Liver (tissue), 3 donors: ENCODE measurements at regions not wholly inside any gene's neighbourhood (a gene's known extent, or its start where the extent isn't known, plus 50 kb on each side); places are given as distances from the start of the nearest gene placed in this dataset.

ENCODE experiments used
- ATF3 ChIP-seq: IDR thresholded peaks from 2 replicates; pipeline ENCODE4 v1.6.1; 2016; ENCODE audit warnings: antibody characterized with exemption
- RAD21 ChIP-seq, 2 donors: IDR thresholded peaks; 2 replicates each; pipeline ENCODE4 v1.6.1; 2016; ENCODE audit warnings: antibody characterized with exemption in 2 of 2, mild to moderate bottlenecking in 2 of 2
- REST ChIP-seq: IDR thresholded peaks from 2 replicates; pipeline ENCODE4 v1.6.1; 2016; ENCODE audit warnings: antibody characterized with exemption, mild to moderate bottlenecking
- RXRA ChIP-seq, 2 donors: IDR thresholded peaks; 2 replicates each; pipeline ENCODE4 v1.6.1; 2017 to 2018; ENCODE audit warnings: antibody characterized with exemption in 2 of 2, mild to moderate bottlenecking in 1 of 2
- SP1 ChIP-seq: IDR thresholded peaks from 2 replicates; pipeline ENCODE4 v1.6.1; 2018; ENCODE audit warnings: antibody characterized with exemption, mild to moderate bottlenecking
- TAF1 ChIP-seq: conservative IDR thresholded peaks from 2 replicates; pipeline ENCODE4 v1.6.1; 2016; ENCODE audit warnings: antibody characterized with exemption, mild to moderate bottlenecking
- YY1 ChIP-seq: IDR thresholded peaks from 2 replicates; pipeline ENCODE4 v1.6.1; 2016; ENCODE audit warnings: antibody characterized with exemption, mild to moderate bottlenecking
- TF ChIP-seq, protein P1 (sequence below): fragments of 150-350 bp; IDR thresholded peaks from 2 replicates; pipeline ENCODE4 v1.5.1; 2017; ENCODE audit warnings: improper control_type of control experiment, low read depth, low read length; ENCODE audit not compliant: missing input control
- donor health status: healthy.
- donor health status: healthy.

DNA sequence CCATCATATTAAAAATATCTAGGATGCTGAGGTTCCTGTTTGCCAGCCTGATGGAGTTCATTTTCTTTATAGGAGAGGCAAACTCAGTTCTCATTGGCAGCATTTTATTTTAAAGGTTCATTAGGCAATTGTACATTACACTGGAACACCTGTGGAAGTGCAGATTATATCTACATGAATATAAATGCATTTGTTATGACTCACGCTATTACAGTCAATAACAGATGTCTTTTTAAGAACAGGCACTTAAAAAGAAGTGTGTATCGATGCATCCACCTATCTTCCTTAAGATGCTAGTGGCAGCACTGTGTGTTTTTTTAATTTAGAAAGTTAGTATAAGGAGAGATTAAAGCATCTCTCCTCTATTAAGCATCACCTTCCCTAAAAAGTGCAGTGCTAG lies 276.5 kb downstream of the PRDM2 start:
- TF ChIP-seq, protein P1, sequence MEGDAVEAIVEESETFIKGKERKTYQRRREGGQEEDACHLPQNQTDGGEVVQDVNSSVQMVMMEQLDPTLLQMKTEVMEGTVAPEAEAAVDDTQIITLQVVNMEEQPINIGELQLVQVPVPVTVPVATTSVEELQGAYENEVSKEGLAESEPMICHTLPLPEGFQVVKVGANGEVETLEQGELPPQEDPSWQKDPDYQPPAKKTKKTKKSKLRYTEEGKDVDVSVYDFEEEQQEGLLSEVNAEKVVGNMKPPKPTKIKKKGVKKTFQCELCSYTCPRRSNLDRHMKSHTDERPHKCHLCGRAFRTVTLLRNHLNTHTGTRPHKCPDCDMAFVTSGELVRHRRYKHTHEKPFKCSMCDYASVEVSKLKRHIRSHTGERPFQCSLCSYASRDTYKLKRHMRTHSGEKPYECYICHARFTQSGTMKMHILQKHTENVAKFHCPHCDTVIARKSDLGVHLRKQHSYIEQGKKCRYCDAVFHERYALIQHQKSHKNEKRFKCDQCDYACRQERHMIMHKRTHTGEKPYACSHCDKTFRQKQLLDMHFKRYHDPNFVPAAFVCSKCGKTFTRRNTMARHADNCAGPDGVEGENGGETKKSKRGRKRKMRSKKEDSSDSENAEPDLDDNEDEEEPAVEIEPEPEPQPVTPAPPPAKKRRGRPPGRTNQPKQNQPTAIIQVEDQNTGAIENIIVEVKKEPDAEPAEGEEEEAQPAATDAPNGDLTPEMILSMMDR: no peak
- no peak for TF ChIP-seq YY1
- TF ChIP-seq REST: no peak
- TF ChIP-seq RAD21 (IDR thresholded peaks at IDR 0.05): no peak
- no peak for TF ChIP-seq ATF3
- no peak for TF ChIP-seq RXRA (IDR thresholded peaks at IDR 0.05)
- no peak for TF ChIP-seq TAF1
- no peak for TF ChIP-seq SP1
